IMR-90 (cell line): ENCODE measurements at regions not wholly inside any gene's neighbourhood (a gene's known extent, or its start where the extent isn't known, plus 50 kb on each side); places are given as distances from the start of the nearest gene placed in this dataset.

ENCODE experiments used
- ATAC-seq: fragments of 200-7000 bp; cut with Tn5 transposase; 2 replicates; pipeline ENCODE4 v1.9.1; 2020; ENCODE audit warnings: low read depth, mild to moderate bottlenecking, moderate library complexity
- BruUV-seq: library from RNA; stranded (reverse); fragments of 400-500 nt; replicated peaks from 2 replicates; lab custom pipeline; 2021; lab: Mats Ljungman, UMichigan
- CTCF ChIA-PET: fragments of 300-600 bp; formaldehyde crosslinking; extraction: SDS; loops from one replicate; lab custom pipeline; 2021; ENCODE audit warnings: antibody characterized with exemption; lab: Yijun Ruan, JAX
- POLR2A ChIA-PET: fragments of 300-600 bp; sonication (Branson Sonifier 250); formaldehyde crosslinking; loops from one replicate; lab custom pipeline; 2022; ENCODE audit warnings: antibody characterized with exemption; ENCODE audit not compliant: unreplicated experiment; lab: Charles Lee
- DNase-seq: peaks from one replicate; pipeline ENCODE4 v3.0.0; 2013
- H2AFZ ChIP-seq: replicated peaks from 2 replicates; pipeline ENCODE3; 2013; ENCODE audit warnings: low read length, mild to moderate bottlenecking; ENCODE audit not compliant: poor library complexity
- H2AK5ac ChIP-seq: 2 replicates; pipeline ENCODE4 v1.6.1; 2013; ENCODE audit warnings: low read depth, low read length, inconsistent platforms
- H2AK9ac ChIP-seq: replicated peaks from 2 replicates; pipeline ENCODE3; 2013; ENCODE audit warnings: mild to moderate bottlenecking, low read depth, low read length, moderate library complexity; ENCODE audit not compliant: poor library complexity
- H2BK120ac ChIP-seq: 2 replicates; pipeline ENCODE4 v1.6.1; 2013; ENCODE audit warnings: low read depth, low read length, inconsistent platforms
- H2BK15ac ChIP-seq: 3 replicates; pipeline ENCODE4 v1.6.1; 2013; ENCODE audit warnings: low read depth, low read length, inconsistent platforms
- H2BK20ac ChIP-seq: 2 replicates; pipeline ENCODE4 v1.6.1; 2013; ENCODE audit warnings: low read depth, mild to moderate bottlenecking, inconsistent platforms, low read length, moderate library complexity
- H2BK5ac ChIP-seq: 2 replicates; pipeline ENCODE4 v1.6.1; 2013; ENCODE audit warnings: mild to moderate bottlenecking, low read depth, low read length, inconsistent platforms; ENCODE audit not compliant: poor library complexity, severe bottlenecking
- H3K14ac ChIP-seq: replicated peaks from 2 replicates; pipeline ENCODE4 v1.6.1; 2013; ENCODE audit warnings: low read depth, low read length, inconsistent platforms
- H3K18ac ChIP-seq: 2 replicates; pipeline ENCODE4 v1.6.1; 2013; ENCODE audit warnings: low read depth, low read length, control low read depth
- H3K23ac ChIP-seq: 2 replicates; pipeline ENCODE4 v1.6.1; 2013; ENCODE audit warnings: low read depth, low read length, inconsistent platforms
- H3K27ac ChIP-seq: 2 replicates; pipeline ENCODE4 v1.5.1; 2013; ENCODE audit warnings: mild to moderate bottlenecking, control low read depth, low read length; ENCODE audit not compliant: insufficient read depth
- H3K27me3 ChIP-seq: 2 replicates; pipeline ENCODE4 v1.6.1; 2013; ENCODE audit warnings: low read length; ENCODE audit not compliant: control insufficient read depth, insufficient read depth
- H3K36me3 ChIP-seq: 2 replicates; pipeline ENCODE4 v1.6.1; 2013; ENCODE audit warnings: low read length, mixed read lengths; ENCODE audit not compliant: control insufficient read depth, insufficient read depth
- H3K4ac ChIP-seq: 2 replicates; pipeline ENCODE4 v1.6.1; 2013; ENCODE audit warnings: low read depth, low read length, inconsistent platforms
- H3K4me1 ChIP-seq: 2 replicates; pipeline ENCODE4 v1.6.1; 2013; ENCODE audit warnings: low read length, mixed read lengths; ENCODE audit not compliant: control insufficient read depth, insufficient read depth
- H3K4me2 ChIP-seq: 2 replicates; pipeline ENCODE4 v1.6.1; 2013; ENCODE audit warnings: low read depth, mild to moderate bottlenecking, control low read depth, low read length, moderate library complexity
- H3K4me3 ChIP-seq: 2 replicates; pipeline ENCODE4 v1.5.1; 2013; ENCODE audit warnings: low read depth, mild to moderate bottlenecking, control low read depth, low read length, moderate library complexity; ENCODE audit not compliant: insufficient read depth
- H3K56ac ChIP-seq: 2 replicates; pipeline ENCODE4 v1.6.1; 2013; ENCODE audit warnings: low read length, inconsistent platforms; ENCODE audit not compliant: insufficient read depth; ENCODE audit errors: extremely low read depth
- H3K79me1 ChIP-seq, 2 experiments: 2 replicates each; pipeline ENCODE4 v1.6.1; 2013; ENCODE audit warnings: low read length in 2 of 2, inconsistent platforms in 1 of 2, low read depth in 1 of 2
- H3K9ac ChIP-seq: 2 replicates; pipeline ENCODE4 v1.6.1; 2013; ENCODE audit warnings: low read depth, low read length, control low read depth
- H3K9me1 ChIP-seq: 2 replicates; pipeline ENCODE4 v1.6.1; 2013; ENCODE audit warnings: low read length, inconsistent platforms; ENCODE audit not compliant: insufficient read depth
- H3K9me3 ChIP-seq: 2 replicates; pipeline ENCODE4 v1.6.1; 2013; ENCODE audit warnings: low read length; ENCODE audit not compliant: control insufficient read depth, insufficient read depth
- H4K20me1 ChIP-seq: 2 replicates; pipeline ENCODE4 v1.6.1; 2013; ENCODE audit warnings: low read length, inconsistent platforms; ENCODE audit not compliant: insufficient read depth
- H4K5ac ChIP-seq: 2 replicates; pipeline ENCODE4 v1.6.1; 2013; ENCODE audit warnings: mild to moderate bottlenecking, low read depth, low read length, control low read depth
- H4K8ac ChIP-seq, 2 experiments: 2 replicates each; pipeline ENCODE4 v1.6.1; 2013; ENCODE audit warnings: low read depth in 2 of 2, low read length in 2 of 2, control low read depth in 1 of 2, inconsistent platforms in 1 of 2
- H4K91ac ChIP-seq: 2 replicates; pipeline ENCODE4 v1.6.1; 2013; ENCODE audit warnings: low read depth, low read length, inconsistent platforms; ENCODE audit not compliant: insufficient read depth
- BHLHE40 ChIP-seq: fragments of 150-350 bp; IDR thresholded peaks from 2 replicates; pipeline ENCODE4 v1.6.1; 2016; ENCODE audit warnings: mild to moderate bottlenecking, low read depth, low read length
- CEBPB ChIP-seq: IDR thresholded peaks from 2 replicates; pipeline ENCODE4 v1.6.1; 2012; ENCODE audit warnings: low read depth, low read length, improper control_type of control experiment
- CHD1 ChIP-seq: IDR thresholded peaks from 2 replicates; pipeline ENCODE4 v1.6.1; 2012; ENCODE audit warnings: low read depth, low read length, improper control_type of control experiment
- CTCF ChIP-seq: conservative IDR thresholded peaks from 2 replicates; pipeline ENCODE4 v1.5.1; 2012; ENCODE audit warnings: mild to moderate bottlenecking, low read depth, low read length, improper control_type of control experiment
- FOS ChIP-seq: fragments of 150-350 bp; IDR thresholded peaks from 2 replicates; pipeline ENCODE4 v1.6.1; 2016; ENCODE audit warnings: low read depth, low read length
- MAFK ChIP-seq: IDR thresholded peaks from 2 replicates; pipeline ENCODE4 v1.6.1; 2012; ENCODE audit warnings: low read depth, low read length, improper control_type of control experiment
- MAZ ChIP-seq: IDR thresholded peaks from 2 replicates; pipeline ENCODE4 v1.6.1; 2012; ENCODE audit warnings: low read depth, mild to moderate bottlenecking, low read length, improper control_type of control experiment, moderate library complexity, borderline replicate concordance
- MXI1 ChIP-seq: IDR thresholded peaks from 2 replicates; pipeline ENCODE4 v1.6.1; 2012; ENCODE audit warnings: low read depth, mild to moderate bottlenecking, low read length, moderate library complexity, borderline replicate concordance
- NFE2L2 ChIP-seq: fragments of 150-350 bp; IDR thresholded peaks from 2 replicates; pipeline ENCODE4 v1.6.1; 2016; ENCODE audit warnings: low read depth, mild to moderate bottlenecking, low read length
- POLR2A ChIP-seq: IDR thresholded peaks from 2 replicates; pipeline ENCODE4 v1.6.1; 2012; ENCODE audit warnings: mild to moderate bottlenecking, low read depth, low read length
- RAD21 ChIP-seq: IDR thresholded peaks from 2 replicates; pipeline ENCODE4 v1.6.1; 2012; ENCODE audit warnings: low read length, improper control_type of control experiment
- RCOR1 ChIP-seq: IDR thresholded peaks from 2 replicates; pipeline ENCODE4 v1.6.1; 2012; ENCODE audit warnings: mild to moderate bottlenecking, low read length, improper control_type of control experiment; ENCODE audit not compliant: insufficient replicate concordance
- RFX5 ChIP-seq: IDR thresholded peaks from 2 replicates; pipeline ENCODE4 v1.8.0; 2012; ENCODE audit warnings: low read depth, mild to moderate bottlenecking, low read length, moderate library complexity
- SMC3 ChIP-seq: fragments of 150-350 bp; IDR thresholded peaks from 2 replicates; pipeline ENCODE4 v1.6.1; 2016; ENCODE audit warnings: low read depth, mild to moderate bottlenecking, antibody characterized with exemption, low read length, moderate library complexity
- WGBS, 2 experiments: methylation state at CpG; one replicate each; pipeline versions ENCODE4 v1.1.5 to v1.1.7; 2013; ENCODE audit warnings: missing lambda C conversion rate in 2 of 2; ENCODE audit not compliant: insufficient read length in 1 of 2; ENCODE audit errors: extremely low coverage in 2 of 2; 5-methylcytosine and 5-hydroxymethylcytosine counted together
- dilution Hi-C: fragments of 300-500 bp; cut with HindIII; formaldehyde crosslinking; loops from one replicate; pipeline ENCODE4 v1.14.3; 2018; ENCODE audit warnings: low sequenced_read_pairs; ENCODE audit not compliant: unreplicated experiment
- in situ Hi-C: fragments of 300-500 bp; cut with MboI; formaldehyde crosslinking; loops from 3 replicates; pipeline ENCODE4 v1.14.3; 2019; ENCODE audit warnings: low sequenced_read_pairs, inconsistent platforms, mixed read lengths
- intact Hi-C: fragments of 100-400 bp; cut with micrococcal nuclease; formaldehyde crosslinking; loops from 2 replicates; pipeline ENCODE4 v1.10.0; 2022
- TF ChIP-seq, protein P1 (sequence below): fragments of 150-350 bp; IDR thresholded peaks from 2 replicates; pipeline ENCODE4 v1.6.1; 2017; ENCODE audit warnings: mild to moderate bottlenecking, antibody characterized with exemption, low read length, low read depth
- TF ChIP-seq, protein P2 (sequence below): fragments of 150-350 bp; IDR thresholded peaks from 2 replicates; pipeline ENCODE4 v1.6.1; 2016; ENCODE audit warnings: low read depth, mild to moderate bottlenecking, low read length, moderate library complexity, borderline replicate concordance

DNA sequence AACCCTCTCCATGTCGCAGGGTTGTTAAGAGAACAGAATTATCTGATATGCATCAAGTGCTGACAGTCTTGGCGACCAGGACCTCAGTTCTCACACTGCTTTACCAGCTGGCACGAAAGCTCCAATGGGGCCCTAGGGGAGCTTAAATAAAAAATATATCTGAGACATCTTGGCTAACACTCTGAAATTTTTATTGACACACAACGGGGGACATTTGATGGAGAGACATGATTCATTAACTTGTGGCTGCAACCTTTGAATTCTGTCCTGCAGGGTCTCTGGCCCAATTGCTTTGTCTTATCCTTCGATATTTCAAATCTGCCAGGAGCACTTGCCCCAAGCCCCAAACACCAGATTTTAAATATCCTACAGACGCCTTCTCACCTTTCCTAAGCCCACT is 567.0 kb downstream of the AJAP1 start:
- Histone ChIP-seq H3K4ac (no peak overlapping the region), H4K91ac (no peak overlapping the region), H2AK5ac (no peak overlapping the region), H3K4me1 (no peaks in the 10 kb centered on the region), H3K18ac (no peak overlapping the region), H4K20me1 (no peaks in the 10 kb centered on the region), H3K9ac (no peak overlapping the region), H2BK15ac (no peak overlapping the region), H3K9me3 (peaks cover 44% of the 10 kb centered on the region), H3K9me1 (no peaks in the 10 kb centered on the region), H2AFZ (no peak overlapping the region), H3K36me3 (no peaks in the 10 kb centered on the region), H3K79me1 (no peaks in the 10 kb centered on the region), H3K4me3 (no peak overlapping the region), H3K4me2 (no peak overlapping the region), H2BK5ac (no peak overlapping the region), H2BK120ac (no peak overlapping the region), H2AK9ac (no peak overlapping the region), H3K27ac (no peak overlapping the region), H3K14ac (no peak overlapping the region), H3K27me3 (no peaks in the 10 kb centered on the region), H4K8ac (no peak overlapping the region), H3K23ac (no peak overlapping the region), H2BK20ac (no peak overlapping the region), H3K56ac (no peak overlapping the region), H4K5ac (no peak overlapping the region)
- in situ Hi-C loops (no loop called here), intact Hi-C loops (no loop called here), dilution Hi-C loops (no loop called here)
- TF ChIP-seq, protein P1, sequence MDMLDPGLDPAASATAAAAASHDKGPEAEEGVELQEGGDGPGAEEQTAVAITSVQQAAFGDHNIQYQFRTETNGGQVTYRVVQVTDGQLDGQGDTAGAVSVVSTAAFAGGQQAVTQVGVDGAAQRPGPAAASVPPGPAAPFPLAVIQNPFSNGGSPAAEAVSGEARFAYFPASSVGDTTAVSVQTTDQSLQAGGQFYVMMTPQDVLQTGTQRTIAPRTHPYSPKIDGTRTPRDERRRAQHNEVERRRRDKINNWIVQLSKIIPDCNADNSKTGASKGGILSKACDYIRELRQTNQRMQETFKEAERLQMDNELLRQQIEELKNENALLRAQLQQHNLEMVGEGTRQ = no peak
- no peak for TF ChIP-seq CEBPB
- no peak for TF ChIP-seq NFE2L2
- no peak for TF ChIP-seq RAD21
- no peak for TF ChIP-seq BHLHE40
- TF ChIP-seq SMC3 = no peak
- TF ChIP-seq CHD1 = no peak
- TF ChIP-seq FOS = no peak
- no peak for TF ChIP-seq MAZ
- TF ChIP-seq POLR2A = no peak
- TF ChIP-seq, protein P2, sequence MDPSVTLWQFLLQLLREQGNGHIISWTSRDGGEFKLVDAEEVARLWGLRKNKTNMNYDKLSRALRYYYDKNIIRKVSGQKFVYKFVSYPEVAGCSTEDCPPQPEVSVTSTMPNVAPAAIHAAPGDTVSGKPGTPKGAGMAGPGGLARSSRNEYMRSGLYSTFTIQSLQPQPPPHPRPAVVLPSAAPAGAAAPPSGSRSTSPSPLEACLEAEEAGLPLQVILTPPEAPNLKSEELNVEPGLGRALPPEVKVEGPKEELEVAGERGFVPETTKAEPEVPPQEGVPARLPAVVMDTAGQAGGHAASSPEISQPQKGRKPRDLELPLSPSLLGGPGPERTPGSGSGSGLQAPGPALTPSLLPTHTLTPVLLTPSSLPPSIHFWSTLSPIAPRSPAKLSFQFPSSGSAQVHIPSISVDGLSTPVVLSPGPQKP = no peak
- no peak for TF ChIP-seq RCOR1
- no peak for TF ChIP-seq MAFK
- TF ChIP-seq RFX5 = no peak
- TF ChIP-seq MXI1 = no peak
- no peak for TF ChIP-seq CTCF
- ChIA-PET POLR2A (no interaction called here), CTCF (no interaction called here)
- WGBS, 2 experiments = 55% methylated on average over 2 of the region's 6 CpGs; no CpG with 5 or more reads in 1 of the 2 experiments
- ATAC-seq (no peak), DNase-seq (no peak)
- BruUV-seq = no TSS peak
